MM.1S (cell line): ENCODE measurements at regions not wholly inside any gene's neighbourhood (a gene's known extent, or its start where the extent isn't known, plus 50 kb on each side); places are given as distances from the start of the nearest gene placed in this dataset.

ENCODE experiments used
- DNase-seq: peaks from one replicate; pipeline ENCODE4 v3.0.0-alpha.2; 2015
- H2AFZ ChIP-seq: fragments of 300-600 bp; sonication (generic); 2 replicates; pipeline ENCODE4 v1.6.0; 2016; ENCODE audit warnings: antibody characterized with exemption, low read length
- H3F3A ChIP-seq: fragments of 300-600 bp; sonication (generic); 2 replicates; pipeline ENCODE4 v1.6.1; 2016; ENCODE audit warnings: mild to moderate bottlenecking, antibody characterized with exemption, low read length, moderate library complexity, mixed read lengths; ENCODE audit not compliant: insufficient read depth
- H3K27ac ChIP-seq: fragments of 300-600 bp; sonication (generic); 2 replicates; pipeline ENCODE4 v1.5.1; 2016; ENCODE audit warnings: mild to moderate bottlenecking, low read length
- H3K27me3 ChIP-seq: fragments of 300-600 bp; sonication (generic); replicated peaks from 2 replicates; pipeline ENCODE4 v1.6.0; 2016; ENCODE audit warnings: low read length; ENCODE audit not compliant: insufficient read depth
- H3K36me3 ChIP-seq: fragments of 300-600 bp; sonication (generic); replicated peaks from 2 replicates; pipeline ENCODE4 v1.6.1; 2016; ENCODE audit warnings: mild to moderate bottlenecking, low read length, mixed read lengths; ENCODE audit not compliant: insufficient read depth
- H3K4me1 ChIP-seq: fragments of 300-600 bp; sonication (generic); 2 replicates; pipeline ENCODE4 v1.6.1; 2016; ENCODE audit warnings: low read length, mixed read lengths
- H3K4me2 ChIP-seq: fragments of 300-600 bp; sonication (generic); 2 replicates; pipeline ENCODE4 v1.6.0; 2016; ENCODE audit warnings: low read depth, low read length
- H3K4me3 ChIP-seq: fragments of 300-600 bp; sonication (generic); 2 replicates; pipeline ENCODE4 v1.5.1; 2016; ENCODE audit warnings: low read length, mixed read lengths
- H3K79me2 ChIP-seq: fragments of 300-600 bp; sonication (generic); 2 replicates; pipeline ENCODE4 v1.6.1; 2016; ENCODE audit warnings: mixed run types, low read length, mixed read lengths
- H3K9ac ChIP-seq: fragments of 300-600 bp; sonication (generic); 2 replicates; pipeline ENCODE4 v1.6.1; 2016; ENCODE audit warnings: low read length, mixed read lengths
- H3K9me2 ChIP-seq: fragments of 300-600 bp; sonication (generic); replicated peaks from 2 replicates; pipeline ENCODE4 v1.6.1; 2016; ENCODE audit warnings: mild to moderate bottlenecking, low read length, mixed read lengths; ENCODE audit not compliant: insufficient read depth
- H3K9me3 ChIP-seq: fragments of 300-600 bp; sonication (generic); replicated peaks from 2 replicates; pipeline ENCODE4 v1.6.1; 2016; ENCODE audit warnings: mild to moderate bottlenecking, low read length, mixed read lengths; ENCODE audit not compliant: insufficient read depth
- H4K20me1 ChIP-seq: fragments of 300-600 bp; sonication (generic); 2 replicates; pipeline ENCODE4 v1.6.1; 2016; ENCODE audit warnings: mild to moderate bottlenecking, low read length, moderate library complexity, mixed read lengths; ENCODE audit not compliant: insufficient read depth
- CTCF ChIP-seq: fragments of 300-600 bp; sonication (generic); IDR thresholded peaks from 2 replicates; pipeline ENCODE4 v1.5.1; 2016; ENCODE audit warnings: antibody characterized with exemption, low read length, mixed read lengths
- EZH2 ChIP-seq: fragments of 300-600 bp; sonication (generic); optimal IDR thresholded peaks from 2 replicates; pipeline ENCODE3; 2017; ENCODE audit warnings: low read depth, mild to moderate bottlenecking, antibody characterized with exemption, low read length, mixed read lengths
- EZH2phosphoT487 ChIP-seq: fragments of 300-600 bp; sonication (generic); IDR thresholded peaks from 2 replicates; pipeline ENCODE4 v1.6.1; 2018; ENCODE audit warnings: antibody characterized with exemption, low read length

GRCh38 chr2:123002660-123003248, 1022.3 kb upstream of the CNTNAP5 start:
- no peaks in the 10 kb centered on the region for H3K27me3 ChIP-seq
- H3K9me2 ChIP-seq, result no peaks in the 10 kb centered on the region
- no peaks in the 10 kb centered on the region for H3K79me2 ChIP-seq
- no peak overlapping the region for H3K4me3 ChIP-seq
- H3K9me3 ChIP-seq, result no peaks in the 10 kb centered on the region
- no peak for DNase-seq
- no peak for TF ChIP-seq EZH2phosphoT487
- no peaks in the 10 kb centered on the region for H3K36me3 ChIP-seq
- H3K4me1 ChIP-seq, result no peaks in the 10 kb centered on the region
- H2AFZ ChIP-seq, result no peak overlapping the region
- no peak overlapping the region for H3K9ac ChIP-seq
- H3K4me2 ChIP-seq, result no peak overlapping the region
- H3K27ac ChIP-seq, result no peak overlapping the region
- H3F3A ChIP-seq, result no peaks in the 10 kb centered on the region
- no peaks in the 10 kb centered on the region for H4K20me1 ChIP-seq

GRCh38 chr2:123015186-123015585, 1009.9 kb upstream of the CNTNAP5 start:
- no peak overlapping the region for H3K4me2 ChIP-seq
- H3K9me2 ChIP-seq, result no peaks in the 10 kb centered on the region
- no peaks in the 10 kb centered on the region for H3K4me1 ChIP-seq
- no peak overlapping the region for H2AFZ ChIP-seq
- H3K27ac ChIP-seq, result no peak overlapping the region
- no peaks in the 10 kb centered on the region for H3K27me3 ChIP-seq
- no peak overlapping the region for H3K9ac ChIP-seq
- no peaks in the 10 kb centered on the region for H3K9me3 ChIP-seq
- H3K4me3 ChIP-seq, result no peak overlapping the region
- no peaks in the 10 kb centered on the region for H3K79me2 ChIP-seq
- TF ChIP-seq EZH2phosphoT487, result no peak
- TF ChIP-seq CTCF, result no peak
- TF ChIP-seq EZH2, result no peak
- H3F3A ChIP-seq, result no peaks in the 10 kb centered on the region
- H4K20me1 ChIP-seq, result no peaks in the 10 kb centered on the region
- no peaks in the 10 kb centered on the region for H3K36me3 ChIP-seq
- no peak for DNase-seq

- Histone ChIP-seq H3K9me2 (no peaks in the 10 kb centered on the region), H3K79me2 (no peaks in the 10 kb centered on the region), H3K9me3 (no peaks in the 10 kb centered on the region; the same call in 1 of the 2 replicates), H3K4me2 (no peak overlapping the region), H4K20me1 (no peaks in the 10 kb centered on the region), H3K4me3 (no peak overlapping the region), H3K27ac (no peak overlapping the region), H2AFZ (no peak overlapping the region), H3K27me3 (no peaks in the 10 kb centered on the region), H3K36me3 (no peaks in the 10 kb centered on the region), H3F3A (no peaks in the 10 kb centered on the region), H3K9ac (no peak overlapping the region), H3K4me1 (no peaks in the 10 kb centered on the region)
- no peak for TF ChIP-seq EZH2phosphoT487
- TF ChIP-seq EZH2, result no peak
- TF ChIP-seq CTCF, result no peak
- DNase-seq, result no peak
These were observed 989.5 kb upstream of the CNTNAP5 start for GRCh38 chr2:123035541-123035940.

- DNase-seq, result no peak
- H3F3A ChIP-seq, result no peaks in the 10 kb centered on the region
- H3K9me3 ChIP-seq, result no peaks in the 10 kb centered on the region; the same call in 1 of the 2 replicates
- no peaks in the 10 kb centered on the region for H3K36me3 ChIP-seq
- no peak overlapping the region for H3K4me2 ChIP-seq
- no peak overlapping the region for H3K27ac ChIP-seq
- no peak overlapping the region for H2AFZ ChIP-seq
- no peak overlapping the region for H3K9ac ChIP-seq
- H3K27me3 ChIP-seq, result no peaks in the 10 kb centered on the region
- no peak overlapping the region for H3K4me3 ChIP-seq
- no peaks in the 10 kb centered on the region for H3K79me2 ChIP-seq
- no peaks in the 10 kb centered on the region for H3K9me2 ChIP-seq
- H3K4me1 ChIP-seq, result no peaks in the 10 kb centered on the region
- TF ChIP-seq EZH2phosphoT487 (no peak), EZH2 (no peak), CTCF (no peak)
- H4K20me1 ChIP-seq, result no peaks in the 10 kb centered on the region
These were observed 988.8 kb upstream of the CNTNAP5 start for GRCh38 chr2:123036300-123036699.
